Pancreas (tissue), 10 donors: ENCODE measurements at regions not wholly inside any gene's neighbourhood (a gene's known extent, or its start where the extent isn't known, plus 50 kb on each side); places are given as distances from the start of the nearest gene placed in this dataset.

Experiments used
- ATAC-seq, 4 donors: fragments of 200-7000 bp; cut with Tn5 transposase; one replicate each; pipeline versions ENCODE4 v1.8.0 to v1.9.1; 2020; ENCODE audit warnings: mild to moderate bottlenecking in 4 of 4, moderate library complexity in 4 of 4
- DNase-seq, 6 donors: peaks; one replicate each; pipeline ENCODE4 v3.0.0-alpha.2; 2020
- FAIRE-seq: peaks from 2 replicates; lab custom pipeline; 2012; peaks lifted over from hg19 to GRCh38; lab: Jason Lieb, UNC
- H3K27ac ChIP-seq, 4 donors: fragments of 200-600 bp; sonication (generic); 1 replicate in 3 of 4; 2 replicates in 1 of 4; pipeline versions ENCODE4 v1.5.0 to v1.8.0; 2020
- H3K27me3 ChIP-seq, 4 donors: fragments of 200-600 bp; one replicate each; pipeline ENCODE4 v1.8.0; 2021
- H3K36me3 ChIP-seq, 3 donors: fragments of 200-600 bp; sonication (generic) in 1 of 3; one replicate each; pipeline versions ENCODE4 v1.5.0 to v1.8.0; 2020 to 2021
- H3K4me1 ChIP-seq, 3 donors: fragments of 200-600 bp; one replicate each; pipeline ENCODE4 v1.8.0; 2021
- H3K4me3 ChIP-seq, 4 donors: fragments of 200-600 bp; sonication (generic) in 2 of 4; one replicate each; pipeline versions ENCODE4 v1.5.0 to v1.8.0; 2020 to 2021
- H3K9me3 ChIP-seq, 4 donors: fragments of 200-600 bp; one replicate each; pipeline ENCODE4 v1.8.0; 2021
- WGBS, 2 donors: extraction: QIAGEN DNeasy Blood & Tissue Kit; methylation state at CpG; one replicate each; pipeline ENCODE4 v1.1.7; 2013; 5-methylcytosine and 5-hydroxymethylcytosine counted together
- intact Hi-C, 3 donors: fragments of 100-400 bp; cut with DNase I; formaldehyde crosslinking; loops; one replicate each; pipeline versions ENCODE4 v1.11.1 to v1.14.2; 2022
- TF ChIP-seq, protein P1 (sequence below), 4 donors: fragments of 200-600 bp; sonication (generic) in 3 of 4; IDR thresholded peaks; one replicate each; pipeline versions ENCODE4 v1.5.0 to v1.8.0; 2021; ENCODE audit warnings: antibody characterized with exemption in 4 of 4
- donor health status: healthy with polysubstance abuse.
- donor health status: DM: no; HTN: no; CAD: no; lungs with moderate emphysema.
- donor health status: DM: no; HTN: no; CAD: no.
- donor health status: control.
- donor health status: control.
- donor health status: Bipolar disorder and iron deficiency.
- donor health status: DM: yes; HTN: yes; CAD: no.
- donor health status: DM: no; HTN: no; CAD: no.
- donor health status: DM: no; HTN: no; CAD: no.
- donor health status: DM: yes; HTN: yes; CAD: no.

DNA sequence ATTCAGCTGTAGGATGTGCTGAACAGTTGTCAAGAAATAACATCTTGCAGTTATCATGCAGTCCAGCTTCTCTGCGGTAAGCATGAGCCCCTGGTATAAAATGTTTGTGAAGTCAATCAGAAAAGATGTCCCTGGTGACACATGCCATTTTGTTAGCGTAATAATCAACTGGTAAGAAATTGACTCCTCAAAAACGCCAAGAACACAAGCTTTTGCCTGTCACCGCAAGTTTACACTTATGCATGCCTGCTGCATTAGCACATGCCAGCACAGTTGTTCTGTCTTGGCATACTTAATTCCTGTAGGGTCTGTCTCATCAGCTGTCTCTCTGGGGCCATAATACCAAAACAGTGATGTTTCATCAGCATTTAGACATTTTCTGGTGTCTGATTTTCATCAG, 524.8 kb upstream of the DSEL start:
- Histone ChIP-seq H3K36me3 (no peaks in the 10 kb centered on the region), H3K27ac (no peak overlapping the region), H3K9me3 (no peaks in the 10 kb centered on the region), H3K27me3 (no peaks in the 10 kb centered on the region), H3K4me1 (no peaks in the 10 kb centered on the region), H3K4me3 (no peak overlapping the region)
- FAIRE-seq, result no peak
- no peak for DNase-seq
- 72 to 82% methylated on average over 4 of the region's 4 CpGs for WGBS, 2 donors
- ATAC-seq, result no peak
- intact Hi-C loops, result no loop called here
- TF ChIP-seq, protein P1, sequence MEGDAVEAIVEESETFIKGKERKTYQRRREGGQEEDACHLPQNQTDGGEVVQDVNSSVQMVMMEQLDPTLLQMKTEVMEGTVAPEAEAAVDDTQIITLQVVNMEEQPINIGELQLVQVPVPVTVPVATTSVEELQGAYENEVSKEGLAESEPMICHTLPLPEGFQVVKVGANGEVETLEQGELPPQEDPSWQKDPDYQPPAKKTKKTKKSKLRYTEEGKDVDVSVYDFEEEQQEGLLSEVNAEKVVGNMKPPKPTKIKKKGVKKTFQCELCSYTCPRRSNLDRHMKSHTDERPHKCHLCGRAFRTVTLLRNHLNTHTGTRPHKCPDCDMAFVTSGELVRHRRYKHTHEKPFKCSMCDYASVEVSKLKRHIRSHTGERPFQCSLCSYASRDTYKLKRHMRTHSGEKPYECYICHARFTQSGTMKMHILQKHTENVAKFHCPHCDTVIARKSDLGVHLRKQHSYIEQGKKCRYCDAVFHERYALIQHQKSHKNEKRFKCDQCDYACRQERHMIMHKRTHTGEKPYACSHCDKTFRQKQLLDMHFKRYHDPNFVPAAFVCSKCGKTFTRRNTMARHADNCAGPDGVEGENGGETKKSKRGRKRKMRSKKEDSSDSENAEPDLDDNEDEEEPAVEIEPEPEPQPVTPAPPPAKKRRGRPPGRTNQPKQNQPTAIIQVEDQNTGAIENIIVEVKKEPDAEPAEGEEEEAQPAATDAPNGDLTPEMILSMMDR (IDR thresholded peaks at IDR 0.05), result no peak

DNA sequence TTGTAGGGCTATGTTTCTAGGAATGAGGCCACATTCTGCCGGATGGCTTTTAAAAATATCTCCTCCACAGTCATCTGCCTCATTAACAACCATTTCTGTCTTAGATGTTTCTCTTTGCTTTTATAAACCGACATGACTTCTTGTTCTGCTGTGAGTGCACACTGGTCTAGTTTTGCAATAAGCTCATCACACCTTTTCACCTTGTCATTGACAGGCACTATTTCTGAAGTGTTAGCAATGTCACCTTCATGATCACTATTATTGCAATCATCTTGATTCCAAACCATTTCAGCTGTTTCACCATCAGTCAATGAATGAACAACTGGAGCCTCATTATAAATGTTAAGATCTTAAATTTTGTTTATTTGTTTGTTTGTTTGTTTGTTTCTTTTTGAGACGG, 523.7 kb upstream of the DSEL start:
- no peak overlapping the region for H3K27ac ChIP-seq
- ATAC-seq (no peak), DNase-seq (no peak), FAIRE-seq (no peak)
- intact Hi-C loops, result no loop called here
- no peaks in the 10 kb centered on the region for H3K36me3 ChIP-seq
- H3K9me3 ChIP-seq, result no peaks in the 10 kb centered on the region
- H3K27me3 ChIP-seq, result no peaks in the 10 kb centered on the region
- H3K4me3 ChIP-seq, result no peak overlapping the region
- H3K4me1 ChIP-seq, result no peaks in the 10 kb centered on the region
- TF ChIP-seq, protein P1 (IDR thresholded peaks at IDR 0.05), result no peak
- WGBS, 2 donors, result 36 to 54% methylated on average over 3 of the region's 3 CpGs

DNA sequence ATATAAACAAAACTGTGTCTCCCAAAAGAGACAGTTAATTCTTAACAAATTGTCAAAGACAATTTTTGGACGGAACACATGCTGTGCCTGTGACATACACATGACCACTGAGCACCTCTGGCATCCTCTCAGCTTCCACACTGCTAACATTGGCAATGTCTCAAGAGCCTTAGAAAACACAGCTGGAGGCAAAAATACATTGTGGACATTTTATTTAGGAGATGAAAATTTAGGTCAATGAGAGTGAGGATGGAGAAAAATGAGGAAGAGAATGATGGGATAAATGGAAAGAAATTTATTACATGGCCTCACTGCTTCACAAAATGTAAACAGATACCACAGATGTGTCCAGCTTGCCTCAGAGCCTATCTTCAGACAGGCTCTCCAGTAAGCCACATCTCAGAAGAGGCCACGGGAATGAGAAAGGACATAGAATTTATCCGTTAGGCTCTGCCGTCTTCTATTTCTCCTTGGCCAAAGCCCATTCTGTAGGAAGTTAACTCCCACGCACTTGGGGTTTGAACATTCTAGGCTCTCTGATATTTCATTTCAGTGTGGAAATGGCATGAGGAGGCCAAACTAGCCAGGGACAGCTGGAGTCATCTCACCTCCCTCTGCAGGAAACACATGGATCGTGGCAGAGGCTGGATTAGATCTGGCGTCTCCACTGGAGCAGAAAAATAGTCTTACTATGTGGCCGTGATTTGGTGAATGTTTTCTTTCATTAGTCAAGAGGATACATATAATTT, 519.4 kb upstream of the DSEL start:
- Histone ChIP-seq H3K36me3 (no peaks in the 10 kb centered on the region), H3K9me3 (no peaks in the 10 kb centered on the region), H3K27me3 (no peaks in the 10 kb centered on the region), H3K4me1 (no peaks in the 10 kb centered on the region), H3K27ac (no peak overlapping the region), H3K4me3 (no peak overlapping the region)
- FAIRE-seq (no peak), DNase-seq (no peak), ATAC-seq (no peak)
- 61 to 70% methylated on average over 8 of the region's 8 CpGs for WGBS, 2 donors
- TF ChIP-seq, protein P1 (IDR thresholded peaks at IDR 0.05), result no peak
- intact Hi-C loops, result no loop called here

DNA sequence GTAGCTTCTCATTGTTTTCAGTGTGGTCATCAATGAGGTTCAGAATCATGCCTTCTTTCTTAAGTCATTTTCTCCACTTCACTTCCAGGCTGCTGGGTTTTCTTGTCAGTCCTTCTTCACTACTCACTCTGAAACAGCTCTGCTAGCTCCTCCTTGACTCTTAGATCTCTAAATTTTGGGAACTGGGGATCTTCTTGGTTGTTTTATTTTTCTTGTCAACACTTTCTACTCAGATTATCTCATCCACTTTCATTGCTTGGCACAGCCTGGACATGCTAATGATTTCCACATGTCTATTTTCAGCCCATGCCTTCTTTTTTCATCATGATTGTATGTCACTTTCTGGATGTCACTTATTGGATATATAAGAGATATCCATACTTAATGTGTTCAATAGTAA, 517.8 kb upstream of the DSEL start:
- ATAC-seq (no peak), FAIRE-seq (no peak), DNase-seq (no peak)
- no peak overlapping the region for H3K4me3 ChIP-seq
- intact Hi-C loops, result no loop called here
- H3K9me3 ChIP-seq, result no peaks in the 10 kb centered on the region
- H3K36me3 ChIP-seq, result no peaks in the 10 kb centered on the region
- peaks cover 0 to 6% (median 0%) of the 10 kb centered on the region in 4 donors for H3K27me3 ChIP-seq
- TF ChIP-seq, protein P1 (IDR thresholded peaks at IDR 0.05), result no peak
- no peaks in the 10 kb centered on the region for H3K4me1 ChIP-seq
- H3K27ac ChIP-seq, result no peak overlapping the region

DNA sequence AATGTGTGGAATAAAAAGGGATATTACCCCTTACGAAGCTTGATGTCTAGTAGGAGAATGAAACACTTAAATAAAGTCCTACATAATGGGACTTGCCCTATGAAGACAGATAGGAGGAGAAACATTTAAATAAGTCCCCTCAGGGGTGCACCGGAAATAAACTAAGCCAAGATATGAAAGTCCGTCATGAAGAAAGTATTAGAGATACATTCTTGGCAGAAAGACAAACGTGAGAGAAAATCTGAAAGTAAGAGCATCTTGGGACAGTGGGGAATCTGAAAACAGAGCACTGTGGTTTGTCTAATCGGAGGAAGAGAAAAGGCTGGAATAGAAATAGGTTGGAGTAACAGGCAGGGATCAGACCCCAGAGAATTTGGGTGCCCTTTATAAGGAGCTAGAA, 516.9 kb upstream of the DSEL start:
- no peak for FAIRE-seq
- Histone ChIP-seq H3K36me3 (no peaks in the 10 kb centered on the region), H3K4me1 (no peaks in the 10 kb centered on the region), H3K4me3 (no peak overlapping the region), H3K27me3 (peaks cover 0 to 6% (median 0%) of the 10 kb centered on the region in 4 donors), H3K9me3 (no peaks in the 10 kb centered on the region), H3K27ac (no peak overlapping the region)
- ATAC-seq, result no peak
- TF ChIP-seq, protein P1 (IDR thresholded peaks at IDR 0.05), result no peak
- no peak for DNase-seq
- WGBS, 2 donors, result 43 to 66% methylated on average over 5 of the region's 5 CpGs
- intact Hi-C loops, result no loop called here
